ENCODE measurements at regions not wholly inside any gene's neighbourhood (a gene's known extent, or its start where the extent isn't known, plus 50 kb on each side); places are given as distances from the start of the nearest gene placed in this dataset.

- Histone ChIP-seq H4K20me1 (ENCODE audit: control insufficient read depth, insufficient read depth, insufficient read length) (no peaks in the 10 kb centered on the region), H2BK12ac (ENCODE audit: insufficient read length, low read depth, low read length) (no peak overlapping the region), H2AK5ac (ENCODE audit: insufficient read length, low read length) (no peak overlapping the region), H3K9me3 (ENCODE audit: control insufficient read depth, low read depth, low read length) (peaks cover 4% of the 10 kb centered on the region), H3K4me1 (ENCODE audit: insufficient read depth, low read length) (no peaks in the 10 kb centered on the region), H3K23ac (ENCODE audit: insufficient read length, low read depth, low read length) (no peak overlapping the region), H2BK15ac (ENCODE audit: low read depth, low read length) (no peak overlapping the region), H2BK120ac (ENCODE audit: low read depth, low read length, poor library complexity, severe bottlenecking) (no peak overlapping the region), H4K5ac (ENCODE audit: insufficient read length, low read depth, low read length) (no peak overlapping the region), H3K4ac (ENCODE audit: low read depth, low read length) (no peak overlapping the region), H3K23me2 (ENCODE audit: insufficient read length, low read depth, low read length, poor library complexity, severe bottlenecking) (no peaks in the 10 kb centered on the region), H3K56ac (ENCODE audit: insufficient read length, low read depth, low read length) (no peak overlapping the region), H2BK5ac (ENCODE audit: insufficient read length, low read length) (no peak overlapping the region), H3K27me3 (ENCODE audit: insufficient read depth, low read length) (no peaks in the 10 kb centered on the region), H3K9ac (ENCODE audit: extremely low read depth, insufficient read length, low read length) (no peak overlapping the region), H2BK20ac (ENCODE audit: low read depth, low read length, poor library complexity, severe bottlenecking) (no peak overlapping the region), H4K8ac (replicated peaks; ENCODE audit: insufficient read length, low read depth, low read length) (no peak overlapping the region), H3K4me2 (ENCODE audit: insufficient read depth, insufficient read length, low read length) (no peak overlapping the region), H3K18ac (ENCODE audit: insufficient read length, low read depth, low read length) (no peak overlapping the region), H3K14ac (ENCODE audit: insufficient read depth, low read length) (no peak overlapping the region; the same call in 1 of the 2 replicates), H3T11ph (ENCODE audit: low read length) (no peak overlapping the region), H4K91ac (ENCODE audit: insufficient read length, low read depth, low read length) (no peak overlapping the region), H2AFZ (ENCODE audit: low read length) (no peak overlapping the region), H3K79me2 (ENCODE audit: insufficient read depth, low read length) (no peaks in the 10 kb centered on the region), H3K79me1 (ENCODE audit: insufficient read depth, low read depth, low read length, poor library complexity, severe bottlenecking) (no peaks in the 10 kb centered on the region), H3K27ac (ENCODE audit: insufficient read length, low read depth, low read length) (no peak overlapping the region)
- DNase-seq = no peak
- Mint-ChIP-seq H3K4me3 (no peak overlapping the region), H3K4me1 (peaks cover 0 to 5% of the 10 kb centered on the region in 2 experiments; a peak in 2 of 4 replicates), H3K27ac (no peak overlapping the region), H3K36me3 (ENCODE audit: insufficient read depth in 1 of 3, low read depth in 3 of 3) (no peaks in the 10 kb centered on the region), H3K27me3 (ENCODE audit: low read depth) (peaks cover 8% of the 10 kb centered on the region), H3K9me3 (no peaks in the 10 kb centered on the region)
- WGBS (ENCODE audit: extremely low coverage, insufficient read length, low lambda C conversion rate) = no CpG with 5 or more reads among the region's 2 CpGs
- TF ChIP-seq CTCF (conservative IDR thresholded peaks at IDR 0.05) = no peak
These were observed 60.8 kb upstream of the ANKRD34C start for GRCh38 chr15:79221696-79222095.
